WTC11 (cell line): ENCODE measurements at regions not wholly inside any gene's neighbourhood (a gene's known extent, or its start where the extent isn't known, plus 50 kb on each side); places are given as distances from the start of the nearest gene placed in this dataset.

Source experiments
- MXD4 ChIP-seq: fragments of 250-450 bp; sonication (Bioruptor Pico); IDR thresholded peaks from 2 replicates; pipeline ENCODE4 v1.8.0; 2021; ENCODE audit warnings: mild to moderate bottlenecking, moderate library complexity, borderline replicate concordance
- NFE2L1 ChIP-seq: sonication (generic); formaldehyde crosslinking; IDR thresholded peaks from 2 replicates; pipeline ENCODE4 v1.8.1; 2023; ENCODE audit warnings: missing genetic modification reagents
- TF ChIP-seq, protein P1 (sequence below): fragments of 200-600 bp; IDR thresholded peaks from 2 replicates; pipeline ENCODE4 v1.8.0; 2022; ENCODE audit warnings: antibody characterized with exemption

DNA sequence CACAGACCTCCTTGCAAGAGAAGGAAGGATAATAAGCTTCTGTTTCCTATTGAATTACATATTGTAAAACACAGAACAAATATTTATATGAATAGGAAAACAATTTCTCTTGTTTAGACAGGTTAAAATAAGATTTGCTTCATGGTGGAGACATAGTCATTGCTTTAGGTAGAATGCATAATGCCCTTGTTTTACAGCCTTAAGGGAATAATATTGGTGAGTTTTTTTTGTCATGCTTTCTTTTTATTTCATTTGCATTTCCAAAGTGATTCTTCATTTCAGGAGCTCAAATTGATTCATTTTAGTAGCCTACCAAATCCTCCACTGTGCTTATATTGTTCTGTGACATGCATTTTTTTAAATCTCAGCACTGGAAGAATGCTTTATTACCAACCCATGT, 690.7 kb downstream of the OLFM4 start:
- TF ChIP-seq MXD4 (CRISPR knock-in tag), result no peak
- TF ChIP-seq, protein P1, sequence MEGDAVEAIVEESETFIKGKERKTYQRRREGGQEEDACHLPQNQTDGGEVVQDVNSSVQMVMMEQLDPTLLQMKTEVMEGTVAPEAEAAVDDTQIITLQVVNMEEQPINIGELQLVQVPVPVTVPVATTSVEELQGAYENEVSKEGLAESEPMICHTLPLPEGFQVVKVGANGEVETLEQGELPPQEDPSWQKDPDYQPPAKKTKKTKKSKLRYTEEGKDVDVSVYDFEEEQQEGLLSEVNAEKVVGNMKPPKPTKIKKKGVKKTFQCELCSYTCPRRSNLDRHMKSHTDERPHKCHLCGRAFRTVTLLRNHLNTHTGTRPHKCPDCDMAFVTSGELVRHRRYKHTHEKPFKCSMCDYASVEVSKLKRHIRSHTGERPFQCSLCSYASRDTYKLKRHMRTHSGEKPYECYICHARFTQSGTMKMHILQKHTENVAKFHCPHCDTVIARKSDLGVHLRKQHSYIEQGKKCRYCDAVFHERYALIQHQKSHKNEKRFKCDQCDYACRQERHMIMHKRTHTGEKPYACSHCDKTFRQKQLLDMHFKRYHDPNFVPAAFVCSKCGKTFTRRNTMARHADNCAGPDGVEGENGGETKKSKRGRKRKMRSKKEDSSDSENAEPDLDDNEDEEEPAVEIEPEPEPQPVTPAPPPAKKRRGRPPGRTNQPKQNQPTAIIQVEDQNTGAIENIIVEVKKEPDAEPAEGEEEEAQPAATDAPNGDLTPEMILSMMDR, result no peak
- no peak for TF ChIP-seq NFE2L1 (CRISPR knock-in tag)
